K562 (cell line): ENCODE measurements at regions not wholly inside any gene's neighbourhood (a gene's known extent, or its start where the extent isn't known, plus 50 kb on each side); places are given as distances from the start of the nearest gene placed in this dataset.

Experiments used
- ATAC-seq: fragments of 200-7000 bp; cut with Tn5 transposase; 3 replicates; pipeline ENCODE4 v1.9.1; 2020; ENCODE audit warnings: moderate library complexity
- BruUV-seq: library from RNA; stranded (reverse); fragments of 400-500 nt; replicated peaks from 2 replicates; lab custom pipeline; 2021; lab: Mats Ljungman, UMichigan
- CTCF ChIA-PET: fragments of 300-600 bp; formaldehyde crosslinking; extraction: SDS; loops from one replicate; lab custom pipeline; 2021; ENCODE audit warnings: low intra/inter-chr PET ratio; lab: Yijun Ruan, JAX
- POLR2A ChIA-PET: fragments of 300-600, 350-650 bp; sonication (Branson Sonifier 250); formaldehyde crosslinking; extraction: SDS; loops from one replicate; lab custom pipeline; 2021; ENCODE audit warnings: antibody characterized with exemption, inconsistent platforms; lab: Yijun Ruan, JAX
- DNase-seq, 4 experiments: peaks; one replicate each; pipeline versions ENCODE4 v3.0.0 to v3.0.0-alpha.2; 2011 to 2018; ENCODE audit warnings: low spot score in 3 of 4, mixed read lengths in 3 of 4; ENCODE audit errors: extremely low read depth in 1 of 4
- FAIRE-seq: peaks from 2 replicates; lab custom pipeline; 2011; peaks lifted over from hg19 to GRCh38; lab: Jason Lieb, UNC
- H2AFZ ChIP-seq: 2 replicates; pipeline ENCODE4 v1.6.0; 2011; ENCODE audit warnings: low read depth, low read length, control low read depth, inconsistent platforms
- H3K27ac ChIP-seq: fragments of 200-600 bp; 3 replicates; pipeline ENCODE4 v1.8.0; 2011; ENCODE audit warnings: low read depth, mild to moderate bottlenecking, control low read depth, inconsistent platforms, low read length, moderate library complexity, mixed read lengths; ENCODE audit errors: extremely low read depth
- H3K27me3 ChIP-seq, 2 experiments: fragments of 300-600 bp in 1 of 2; 2 replicates in 1 of 2; 3 replicates in 1 of 2; pipeline versions ENCODE4 v1.6.0 to v1.8.0; 2011; ENCODE audit warnings: inconsistent platforms in 2 of 2, low read length in 2 of 2, mild to moderate bottlenecking in 1 of 2, mixed read lengths in 1 of 2, moderate library complexity in 1 of 2; ENCODE audit not compliant: control insufficient read depth in 2 of 2, insufficient read depth in 2 of 2
- H3K36me3 ChIP-seq: fragments of 300-600 bp; 3 replicates; pipeline ENCODE4 v1.8.0; 2011; ENCODE audit warnings: mild to moderate bottlenecking, low read length, inconsistent platforms; ENCODE audit not compliant: control insufficient read depth, insufficient read depth
- H3K4me1 ChIP-seq, 2 experiments: fragments of 200-600 bp in 1 of 2; replicated peaks in 1 of 2; 2 replicates in 1 of 2; 3 replicates in 1 of 2; pipeline versions ENCODE4 v1.5.1 to v1.8.0; 2011; ENCODE audit warnings: inconsistent platforms in 2 of 2, low read length in 2 of 2, mild to moderate bottlenecking in 1 of 2, mixed read lengths in 1 of 2, moderate library complexity in 1 of 2; ENCODE audit not compliant: control insufficient read depth in 2 of 2, insufficient read depth in 2 of 2
- H3K4me2 ChIP-seq: 2 replicates; pipeline ENCODE4 v1.6.1; 2011; ENCODE audit warnings: low read length, control low read depth, inconsistent platforms, mixed read lengths; ENCODE audit not compliant: insufficient read depth
- H3K4me3 ChIP-seq: fragments of 200-600 bp; sonication (generic), shearing (Covaris generic); 2 replicates; pipeline ENCODE4 v1.5.1; 2016; ENCODE audit warnings: control low read depth, inconsistent platforms
- H3K79me2 ChIP-seq: fragments of 200-600 bp; 3 replicates; pipeline ENCODE4 v1.8.0; 2011; ENCODE audit warnings: low read length, inconsistent platforms; ENCODE audit not compliant: control insufficient read depth, insufficient read depth
- H3K9ac ChIP-seq, 2 experiments: 2 replicates each; pipeline versions ENCODE4 v1.6.0 to v1.6.1; 2011; ENCODE audit warnings: low read depth in 2 of 2, low read length in 2 of 2, control low read depth in 1 of 2, inconsistent platforms in 1 of 2, mild to moderate bottlenecking in 1 of 2, mixed read lengths in 1 of 2; ENCODE audit not compliant: insufficient read depth in 1 of 2
- H3K9me1 ChIP-seq: one replicate; pipeline ENCODE4 v1.6.0; 2011; ENCODE audit warnings: inconsistent platforms, mild to moderate bottlenecking, low read length, moderate library complexity; ENCODE audit not compliant: control insufficient read depth, insufficient read depth
- H3K9me3 ChIP-seq: replicated peaks from 2 replicates; pipeline ENCODE4 v1.5.1; 2011; ENCODE audit warnings: low read depth, low read length, inconsistent platforms; ENCODE audit not compliant: control insufficient read depth, insufficient read depth
- H4K20me1 ChIP-seq: replicated peaks from 2 replicates; pipeline ENCODE4 v1.6.1; 2011; ENCODE audit warnings: low read length, inconsistent platforms, mixed read lengths; ENCODE audit not compliant: control insufficient read depth, insufficient read depth
- FOXJ3 ChIP-seq: sonication (generic); formaldehyde crosslinking; IDR thresholded peaks from 2 replicates; pipeline ENCODE4 v1.4.0; 2020; ENCODE audit warnings: mild to moderate bottlenecking, missing genetic modification reagents
- GATAD2B ChIP-seq: fragments of 450-650 bp; IDR thresholded peaks from 2 replicates; pipeline ENCODE4 v1.6.1; 2017; ENCODE audit warnings: mild to moderate bottlenecking, borderline replicate concordance
- PHB2 ChIP-seq: fragments of 450-650 bp; IDR thresholded peaks from 2 replicates; pipeline ENCODE4 v1.6.1; 2017; ENCODE audit warnings: low read depth
- WGBS: fragments of 100-300 bp; shearing (Covaris generic); methylation state at CpG from one replicate; pipeline ENCODE4 v1.1.6; 2016; ENCODE audit warnings: low coverage, mixed read lengths; ENCODE audit not compliant: insufficient coverage; ENCODE audit errors: missing lambda C conversion rate; 5-methylcytosine and 5-hydroxymethylcytosine counted together
- in situ Hi-C: fragments of 300-500 bp; cut with MboI; formaldehyde crosslinking; loops from 4 replicates; pipeline ENCODE4 v1.15.0; 2018; ENCODE audit warnings: inconsistent platforms, mixed read lengths
- intact Hi-C: fragments of 100-400 bp; cut with micrococcal nuclease; formaldehyde crosslinking; loops from 2 replicates; pipeline ENCODE4 v1.14.2; 2022
- TF ChIP-seq, protein P1 (sequence below): fragments of 250-450 bp; sonication (Bioruptor Pico); IDR thresholded peaks from 2 replicates; pipeline ENCODE4 v1.4.0; 2020; ENCODE audit warnings: mild to moderate bottlenecking
- TF ChIP-seq, protein P2 (sequence below): sonication (generic); formaldehyde crosslinking; IDR thresholded peaks from 2 replicates; pipeline ENCODE4 v1.5.0; 2020; ENCODE audit warnings: missing genetic modification reagents
- TF ChIP-seq, protein P3 (sequence below): sonication (generic); formaldehyde crosslinking; IDR thresholded peaks from 2 replicates; pipeline ENCODE4 v1.8.1; 2023; ENCODE audit warnings: mild to moderate bottlenecking, missing genetic modification reagents

DNA sequence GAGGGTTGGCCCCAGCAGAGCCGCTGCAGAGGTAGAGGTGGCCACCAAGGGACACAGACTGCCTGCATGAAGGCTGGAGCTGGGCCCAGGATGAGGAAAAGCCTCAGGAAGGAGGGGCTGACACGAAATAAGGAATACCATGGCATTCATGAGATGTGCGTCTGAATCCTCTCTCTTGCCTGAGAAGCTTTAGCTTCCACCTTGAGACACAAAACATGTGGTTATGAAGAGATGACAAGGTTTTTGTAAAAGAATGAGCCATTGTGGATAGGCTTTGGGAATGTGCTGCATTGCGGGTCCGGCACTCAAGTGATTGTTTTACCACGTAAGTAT lies 82.7 kb downstream of the DAD1 start:
- Histone ChIP-seq H4K20me1 (no peaks in the 10 kb centered on the region), H3K27ac (no peak overlapping the region), H3K4me1 (no peaks in the 10 kb centered on the region), H3K4me3 (no peak overlapping the region), H2AFZ (no peak overlapping the region), H3K4me2 (no peak overlapping the region), H3K36me3 (no peaks in the 10 kb centered on the region), H3K79me2 (no peaks in the 10 kb centered on the region), H3K27me3 (peaks cover 9 to 17% of the 10 kb centered on the region in 2 experiments; a peak in 4 of 5 replicates), H3K9me1 (no peaks in the 10 kb centered on the region), H3K9ac (no peak overlapping the region), H3K9me3 (no peaks in the 10 kb centered on the region)
- in situ Hi-C loops = no loop called here
- ChIA-PET POLR2A (interaction anchor here (0.9 kb wide), 1 partner anchor 9 kb away, joined by 3 read pairs; no protein-coding TSS in a partner anchor), CTCF (no interaction called here)
- FAIRE-seq (no peak), DNase-seq (no peak), ATAC-seq (no peak)
- intact Hi-C loops = no loop called here
- no TSS peak for BruUV-seq
- TF ChIP-seq FOXJ3 (CRISPR knock-in tag) = no peak
- no peak for TF ChIP-seq PHB2
- TF ChIP-seq GATAD2B = no peak
- TF ChIP-seq, protein P1, sequence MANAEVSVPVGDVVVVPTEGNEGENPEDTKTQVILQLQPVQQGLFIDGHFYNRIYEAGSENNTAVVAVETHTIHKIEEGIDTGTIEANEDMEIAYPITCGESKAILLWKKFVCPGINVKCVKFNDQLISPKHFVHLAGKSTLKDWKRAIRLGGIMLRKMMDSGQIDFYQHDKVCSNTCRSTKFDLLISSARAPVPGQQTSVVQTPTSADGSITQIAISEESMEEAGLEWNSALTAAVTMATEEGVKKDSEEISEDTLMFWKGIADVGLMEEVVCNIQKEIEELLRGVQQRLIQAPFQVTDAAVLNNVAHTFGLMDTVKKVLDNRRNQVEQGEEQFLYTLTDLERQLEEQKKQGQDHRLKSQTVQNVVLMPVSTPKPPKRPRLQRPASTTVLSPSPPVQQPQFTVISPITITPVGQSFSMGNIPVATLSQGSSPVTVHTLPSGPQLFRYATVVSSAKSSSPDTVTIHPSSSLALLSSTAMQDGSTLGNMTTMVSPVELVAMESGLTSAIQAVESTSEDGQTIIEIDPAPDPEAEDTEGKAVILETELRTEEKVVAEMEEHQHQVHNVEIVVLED (CRISPR knock-in tag) = no peak
- TF ChIP-seq, protein P2, sequence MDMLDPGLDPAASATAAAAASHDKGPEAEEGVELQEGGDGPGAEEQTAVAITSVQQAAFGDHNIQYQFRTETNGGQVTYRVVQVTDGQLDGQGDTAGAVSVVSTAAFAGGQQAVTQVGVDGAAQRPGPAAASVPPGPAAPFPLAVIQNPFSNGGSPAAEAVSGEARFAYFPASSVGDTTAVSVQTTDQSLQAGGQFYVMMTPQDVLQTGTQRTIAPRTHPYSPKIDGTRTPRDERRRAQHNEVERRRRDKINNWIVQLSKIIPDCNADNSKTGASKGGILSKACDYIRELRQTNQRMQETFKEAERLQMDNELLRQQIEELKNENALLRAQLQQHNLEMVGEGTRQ (CRISPR knock-in tag) = no peak
- TF ChIP-seq, protein P3, sequence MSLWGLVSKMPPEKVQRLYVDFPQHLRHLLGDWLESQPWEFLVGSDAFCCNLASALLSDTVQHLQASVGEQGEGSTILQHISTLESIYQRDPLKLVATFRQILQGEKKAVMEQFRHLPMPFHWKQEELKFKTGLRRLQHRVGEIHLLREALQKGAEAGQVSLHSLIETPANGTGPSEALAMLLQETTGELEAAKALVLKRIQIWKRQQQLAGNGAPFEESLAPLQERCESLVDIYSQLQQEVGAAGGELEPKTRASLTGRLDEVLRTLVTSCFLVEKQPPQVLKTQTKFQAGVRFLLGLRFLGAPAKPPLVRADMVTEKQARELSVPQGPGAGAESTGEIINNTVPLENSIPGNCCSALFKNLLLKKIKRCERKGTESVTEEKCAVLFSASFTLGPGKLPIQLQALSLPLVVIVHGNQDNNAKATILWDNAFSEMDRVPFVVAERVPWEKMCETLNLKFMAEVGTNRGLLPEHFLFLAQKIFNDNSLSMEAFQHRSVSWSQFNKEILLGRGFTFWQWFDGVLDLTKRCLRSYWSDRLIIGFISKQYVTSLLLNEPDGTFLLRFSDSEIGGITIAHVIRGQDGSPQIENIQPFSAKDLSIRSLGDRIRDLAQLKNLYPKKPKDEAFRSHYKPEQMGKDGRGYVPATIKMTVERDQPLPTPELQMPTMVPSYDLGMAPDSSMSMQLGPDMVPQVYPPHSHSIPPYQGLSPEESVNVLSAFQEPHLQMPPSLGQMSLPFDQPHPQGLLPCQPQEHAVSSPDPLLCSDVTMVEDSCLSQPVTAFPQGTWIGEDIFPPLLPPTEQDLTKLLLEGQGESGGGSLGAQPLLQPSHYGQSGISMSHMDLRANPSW (CRISPR knock-in tag) = no peak
- WGBS = 22% methylated on average over 6 of the region's 6 CpGs
